GM23338 (cell line): ENCODE measurements at regions not wholly inside any gene's neighbourhood (a gene's known extent, or its start where the extent isn't known, plus 50 kb on each side); places are given as distances from the start of the nearest gene placed in this dataset.

Experiments used
- ATAC-seq: fragments of 200-7000 bp; cut with Tn5 transposase; 3 replicates; pipeline ENCODE4 v1.9.1; 2020
- DNase-seq: peaks from one replicate; pipeline ENCODE4 v3.0.0-alpha.2; 2015; ENCODE audit warnings: low spot score
- H2AFZ ChIP-seq: fragments of 200-600 bp; sonication (generic); 2 replicates; pipeline ENCODE4 v1.8.0; 2016; ENCODE audit warnings: antibody characterized with exemption, mild to moderate bottlenecking, moderate library complexity
- H3F3A ChIP-seq: fragments of 200-600 bp; sonication (generic); replicated peaks from 2 replicates; pipeline ENCODE4 v1.8.0; 2017; ENCODE audit warnings: antibody characterized with exemption, mixed run types, low read depth
- H3K27ac ChIP-seq: fragments of 200-600 bp; sonication (generic); 2 replicates; pipeline ENCODE4 v1.6.1; 2016; ENCODE audit warnings: low read depth
- H3K27me3 ChIP-seq: fragments of 200-600 bp; sonication (generic); 2 replicates; pipeline ENCODE4 v1.8.0; 2016; ENCODE audit warnings: mild to moderate bottlenecking, mixed run types, moderate library complexity; ENCODE audit not compliant: insufficient read depth
- H3K36me3 ChIP-seq: fragments of 200-600 bp; sonication (generic); 2 replicates; pipeline ENCODE4 v1.8.0; 2016; ENCODE audit warnings: mild to moderate bottlenecking; ENCODE audit not compliant: insufficient read depth
- H3K4me1 ChIP-seq: fragments of 200-600 bp; sonication (generic); 2 replicates; pipeline ENCODE4 v1.8.0; 2016; ENCODE audit warnings: mild to moderate bottlenecking, moderate library complexity; ENCODE audit not compliant: insufficient read depth
- H3K4me2 ChIP-seq: fragments of 200-600 bp; sonication (generic); 2 replicates; pipeline ENCODE4 v1.7.1; 2017; ENCODE audit warnings: mixed run types
- H3K4me3 ChIP-seq: fragments of 200-600 bp; sonication (generic); 2 replicates; pipeline ENCODE4 v1.6.1; 2016; ENCODE audit warnings: mixed run types
- H3K79me2 ChIP-seq: fragments of 200-600 bp; sonication (generic); replicated peaks from 2 replicates; pipeline ENCODE4 v1.8.0; 2017; ENCODE audit warnings: mild to moderate bottlenecking; ENCODE audit not compliant: insufficient read depth
- H3K9me2 ChIP-seq: fragments of 200-600 bp; sonication (generic); 2 replicates; pipeline ENCODE4 v1.8.0; 2017; ENCODE audit not compliant: insufficient read depth
- H4K20me1 ChIP-seq: fragments of 200-600 bp; sonication (generic); replicated peaks from 2 replicates; pipeline ENCODE4 v1.8.0; 2017; ENCODE audit warnings: mild to moderate bottlenecking; ENCODE audit not compliant: insufficient read depth
- H3K27ac Mint-ChIP-seq: 2 replicates; pipeline ENCODE4 v1.8.0; 2020; ENCODE audit warnings: inconsistent platforms, mild to moderate bottlenecking, moderate library complexity, mixed read lengths
- H3K27me3 Mint-ChIP-seq: 3 replicates; pipeline ENCODE4 v1.8.0; 2022; ENCODE audit warnings: low read depth, mild to moderate bottlenecking, moderate library complexity, mixed read lengths, inconsistent platforms; ENCODE audit not compliant: insufficient read depth, poor library complexity
- H3K36me3 Mint-ChIP-seq: 3 replicates; pipeline ENCODE4 v1.8.0; 2021; ENCODE audit warnings: low read depth, mild to moderate bottlenecking, inconsistent platforms, moderate library complexity, mixed read lengths
- H3K4me1 Mint-ChIP-seq: 3 replicates; pipeline ENCODE4 v1.8.0; 2020; ENCODE audit warnings: mild to moderate bottlenecking, inconsistent platforms, mixed read lengths
- H3K4me3 Mint-ChIP-seq: 3 replicates; pipeline ENCODE4 v1.8.0; 2021; ENCODE audit warnings: moderate library complexity, mild to moderate bottlenecking, inconsistent platforms, mixed read lengths
- H3K9me3 Mint-ChIP-seq: 3 replicates; pipeline ENCODE4 v1.8.0; 2020; ENCODE audit warnings: moderate library complexity, mild to moderate bottlenecking, inconsistent platforms, mixed read lengths
- EZH2phosphoT487 ChIP-seq: fragments of 200-600 bp; sonication (generic); IDR thresholded peaks from one replicate; pipeline ENCODE4 v1.8.1; 2018; ENCODE audit warnings: antibody characterized with exemption; ENCODE audit not compliant: unreplicated experiment
- POLR2AphosphoS5 ChIP-seq: IDR thresholded peaks from 2 replicates; pipeline ENCODE4 v1.6.1; 2016; ENCODE audit warnings: antibody characterized with exemption, low read depth
- STAT1 ChIP-seq: IDR thresholded peaks from one replicate; pipeline ENCODE4 v1.6.1; 2016; ENCODE audit warnings: antibody characterized with exemption; ENCODE audit not compliant: unreplicated experiment
- ZNF114 ChIP-seq: fragments of 250-450 bp; sonication (Bioruptor Pico); IDR thresholded peaks from 2 replicates; pipeline ENCODE4 v1.5.0; 2020; ENCODE audit warnings: mild to moderate bottlenecking, moderate library complexity
- ZNF331 ChIP-seq: fragments of 250-450 bp; sonication (Bioruptor Pico); IDR thresholded peaks from 2 replicates; pipeline ENCODE4 v1.5.0; 2020; ENCODE audit warnings: low read depth, mild to moderate bottlenecking, moderate library complexity
- ZNF462 ChIP-seq: fragments of 250-450 bp; sonication (Bioruptor Pico); IDR thresholded peaks from 2 replicates; pipeline ENCODE4 v1.5.0; 2020; ENCODE audit warnings: mild to moderate bottlenecking, moderate library complexity

- TF ChIP-seq ZNF462 (CRISPR knock-in tag) = no peak
These were observed 163.8 kb downstream of the TMEM38B start (continued) for GRCh38 chr9:105858006-105858690.

GRCh38 chr9:105858877-105859276 lies 164.5 kb downstream of the TMEM38B start:
- DNase-seq (no peak), ATAC-seq (no peak)
- Histone ChIP-seq H3K4me3 (no peak overlapping the region), H3K27me3 (no peaks in the 10 kb centered on the region), H2AFZ (no peak overlapping the region), H3K27ac (no peak overlapping the region), H3K4me1 (no peaks in the 10 kb centered on the region), H4K20me1 (no peaks in the 10 kb centered on the region), H3K4me2 (no peak overlapping the region), H3K36me3 (no peaks in the 10 kb centered on the region), H3K9me2 (no peaks in the 10 kb centered on the region), H3K79me2 (no peaks in the 10 kb centered on the region), H3F3A (no peaks in the 10 kb centered on the region)
- Mint-ChIP-seq H3K9me3 (no peaks in the 10 kb centered on the region; the same call in 2 of the 3 replicates), H3K36me3 (no peaks in the 10 kb centered on the region), H3K4me1 (peaks cover 9% of the 10 kb centered on the region; the same call in 2 of the 3 replicates), H3K4me3 (no peak overlapping the region), H3K27ac (no peak overlapping the region; the same call in 1 of the 2 replicates), H3K27me3 (peaks cover 3% of the 10 kb centered on the region)
- no peak for TF ChIP-seq ZNF114 (CRISPR knock-in tag)
- no peak for TF ChIP-seq POLR2AphosphoS5
- no peak for TF ChIP-seq STAT1
- TF ChIP-seq EZH2phosphoT487 = no peak
- TF ChIP-seq ZNF331 (CRISPR knock-in tag) = no peak
